ENCODE measurements at regions not wholly inside any gene's neighbourhood (a gene's known extent, or its start where the extent isn't known, plus 50 kb on each side); places are given as distances from the start of the nearest gene placed in this dataset.

DNA sequence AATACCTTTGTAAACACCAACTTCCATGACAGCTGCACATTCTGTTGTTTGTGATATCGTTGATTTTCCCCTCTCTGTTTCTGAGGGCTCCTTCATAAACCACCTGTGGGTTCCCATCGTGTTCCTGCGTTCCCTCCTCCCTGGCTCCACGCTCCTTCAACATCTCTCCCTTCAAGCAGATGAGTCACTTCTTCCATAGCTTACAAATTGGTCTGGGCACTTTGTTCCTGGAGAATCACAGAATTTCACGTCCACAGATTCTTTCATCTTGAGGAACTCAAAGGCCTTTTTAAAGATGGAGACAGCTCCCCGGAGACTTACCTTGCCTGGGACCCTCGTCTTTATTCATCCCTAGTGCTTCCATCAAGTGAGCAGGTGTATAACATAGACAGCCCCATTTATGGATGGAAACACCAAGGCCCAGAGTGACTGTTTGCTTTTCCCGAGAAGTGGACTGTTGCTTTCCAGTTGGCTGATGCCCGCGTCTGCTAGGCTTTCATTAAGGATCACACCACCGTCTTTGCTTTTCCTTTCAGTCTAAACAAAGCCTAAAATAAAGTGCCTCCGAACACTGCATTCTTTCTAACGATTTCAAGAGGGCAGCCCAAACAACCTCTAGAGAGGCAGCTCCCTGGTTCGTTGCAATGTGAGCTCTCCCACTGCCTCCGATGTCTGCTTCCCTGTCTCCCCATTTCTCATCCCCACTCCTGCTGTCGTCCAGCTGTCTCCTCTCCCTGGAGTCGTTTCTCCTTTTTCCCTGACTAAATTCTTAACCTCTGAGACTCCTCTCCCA, 146.3 kb upstream of the STX18 start:
- Histone ChIP-seq H3K36me3 (replicated peaks in 1 of 2; ENCODE audit: insufficient read depth in 1 of 2, low read depth in 2 of 2) (no peaks in the 10 kb centered on the region), H3K27ac (no peak overlapping the region), H3K4me1 (no peaks in the 10 kb centered on the region), H3K27me3 (no peaks in the 10 kb centered on the region), H3K9me3 (no peaks in the 10 kb centered on the region), H3K4me3 (no peak overlapping the region)
- DNase-seq: no peak
- 66 to 71% methylated on average over 17 of the region's 17 CpGs for WGBS, 2 donors
- TF ChIP-seq, protein P1, sequence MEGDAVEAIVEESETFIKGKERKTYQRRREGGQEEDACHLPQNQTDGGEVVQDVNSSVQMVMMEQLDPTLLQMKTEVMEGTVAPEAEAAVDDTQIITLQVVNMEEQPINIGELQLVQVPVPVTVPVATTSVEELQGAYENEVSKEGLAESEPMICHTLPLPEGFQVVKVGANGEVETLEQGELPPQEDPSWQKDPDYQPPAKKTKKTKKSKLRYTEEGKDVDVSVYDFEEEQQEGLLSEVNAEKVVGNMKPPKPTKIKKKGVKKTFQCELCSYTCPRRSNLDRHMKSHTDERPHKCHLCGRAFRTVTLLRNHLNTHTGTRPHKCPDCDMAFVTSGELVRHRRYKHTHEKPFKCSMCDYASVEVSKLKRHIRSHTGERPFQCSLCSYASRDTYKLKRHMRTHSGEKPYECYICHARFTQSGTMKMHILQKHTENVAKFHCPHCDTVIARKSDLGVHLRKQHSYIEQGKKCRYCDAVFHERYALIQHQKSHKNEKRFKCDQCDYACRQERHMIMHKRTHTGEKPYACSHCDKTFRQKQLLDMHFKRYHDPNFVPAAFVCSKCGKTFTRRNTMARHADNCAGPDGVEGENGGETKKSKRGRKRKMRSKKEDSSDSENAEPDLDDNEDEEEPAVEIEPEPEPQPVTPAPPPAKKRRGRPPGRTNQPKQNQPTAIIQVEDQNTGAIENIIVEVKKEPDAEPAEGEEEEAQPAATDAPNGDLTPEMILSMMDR (IDR thresholded peaks at IDR 0.05): no peak
- TF ChIP-seq POLR2A (IDR thresholded peaks at IDR 0.05): no peak
- no peak for ATAC-seq
- intact Hi-C loops (cut with DNase I): no loop called here

DNA sequence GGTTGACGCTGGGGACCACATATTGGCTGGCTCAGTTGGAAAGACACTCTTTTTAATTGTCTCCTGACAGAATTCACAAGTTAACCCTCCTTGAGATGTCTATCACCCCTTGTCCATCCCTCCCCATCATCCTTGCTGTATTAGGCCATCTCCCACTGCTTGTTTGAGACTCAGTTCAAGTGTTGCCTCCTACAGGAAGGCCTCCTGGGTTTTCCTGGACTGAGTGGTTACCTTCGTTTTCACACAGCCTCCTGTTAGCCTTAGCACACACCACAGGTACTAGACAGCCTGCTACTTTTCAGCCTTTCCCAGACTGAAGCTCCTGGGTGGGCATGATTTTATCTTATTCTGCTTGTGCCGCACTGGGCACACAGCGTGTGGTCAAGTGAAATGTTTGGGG, 145.3 kb upstream of the STX18 start:
- no peak for ATAC-seq
- Histone ChIP-seq H3K27ac (no peak overlapping the region), H3K27me3 (no peaks in the 10 kb centered on the region), H3K36me3 (replicated peaks in 1 of 2; ENCODE audit: insufficient read depth in 1 of 2, low read depth in 2 of 2) (no peaks in the 10 kb centered on the region), H3K9me3 (no peaks in the 10 kb centered on the region), H3K4me3 (no peak overlapping the region), H3K4me1 (no peaks in the 10 kb centered on the region)
- no peak for DNase-seq
- WGBS, 2 donors: 90 to 91% methylated on average over 4 of the region's 4 CpGs
- TF ChIP-seq, protein P1 (IDR thresholded peaks at IDR 0.05): no peak
- intact Hi-C loops (cut with DNase I): no loop called here

DNA sequence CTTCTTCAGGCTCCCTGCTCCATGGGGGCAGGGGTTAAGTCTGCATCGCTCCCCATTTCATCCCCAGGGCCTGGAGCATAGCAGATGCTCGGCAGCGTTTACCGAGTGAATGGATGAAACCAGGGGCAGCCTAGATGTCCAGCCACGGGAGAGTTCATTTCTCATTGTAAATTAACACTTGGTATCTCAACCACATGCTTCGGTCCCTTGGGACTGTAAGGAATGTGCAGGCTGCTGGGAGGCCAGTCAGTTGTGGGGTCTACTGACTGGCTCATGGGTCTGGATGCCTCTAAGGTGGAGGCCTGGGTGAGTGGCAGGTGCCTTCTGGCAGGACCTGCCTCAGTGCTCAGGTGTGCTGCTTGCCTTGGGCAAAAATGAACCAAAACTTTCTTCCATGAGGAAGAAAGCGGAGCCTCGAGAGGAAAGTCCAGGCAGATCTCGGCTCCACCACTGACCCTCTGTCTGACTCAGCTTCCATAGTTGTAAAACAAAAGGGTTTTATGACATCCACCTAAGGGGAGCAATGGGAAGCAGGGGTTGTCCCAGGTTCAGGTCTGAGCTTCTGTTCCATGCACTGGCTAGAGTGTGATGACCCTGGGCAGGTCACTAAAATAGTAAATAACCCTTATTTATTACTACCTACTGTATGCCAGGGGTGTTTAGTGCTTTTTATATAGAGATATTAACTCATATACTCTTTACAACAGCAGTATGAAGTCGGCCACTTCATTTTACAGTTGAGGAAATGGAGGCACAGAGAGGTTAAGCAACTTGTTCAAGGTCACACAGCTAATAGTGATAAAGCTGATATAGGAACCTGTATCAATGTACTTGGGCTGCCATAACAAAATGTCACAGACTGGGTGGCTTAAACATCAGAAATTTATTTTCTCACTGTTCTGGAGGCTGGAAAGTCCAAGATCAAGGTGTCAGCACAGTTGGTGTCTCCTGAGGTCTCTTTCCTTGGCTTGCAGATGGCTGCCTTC, 144.3 kb upstream of the STX18 start:
- DNase-seq (no peak), ATAC-seq (no peak)
- H3K9me3 ChIP-seq: no peaks in the 10 kb centered on the region
- intact Hi-C loops (cut with DNase I): no loop called here
- no peak overlapping the region for H3K27ac ChIP-seq
- TF ChIP-seq POLR2A (IDR thresholded peaks at IDR 0.05): no peak
- TF ChIP-seq, protein P1 (IDR thresholded peaks at IDR 0.05): no peak
- WGBS, 2 donors: 68 to 85% methylated on average over 7 to 10 of the region's 10 CpGs
- H3K4me3 ChIP-seq: no peak overlapping the region
- no peaks in the 10 kb centered on the region for H3K27me3 ChIP-seq
- H3K36me3 ChIP-seq (replicated peaks in 1 of 2; ENCODE audit: insufficient read depth in 1 of 2, low read depth in 2 of 2): no peaks in the 10 kb centered on the region
- H3K4me1 ChIP-seq: no peaks in the 10 kb centered on the region

DNA sequence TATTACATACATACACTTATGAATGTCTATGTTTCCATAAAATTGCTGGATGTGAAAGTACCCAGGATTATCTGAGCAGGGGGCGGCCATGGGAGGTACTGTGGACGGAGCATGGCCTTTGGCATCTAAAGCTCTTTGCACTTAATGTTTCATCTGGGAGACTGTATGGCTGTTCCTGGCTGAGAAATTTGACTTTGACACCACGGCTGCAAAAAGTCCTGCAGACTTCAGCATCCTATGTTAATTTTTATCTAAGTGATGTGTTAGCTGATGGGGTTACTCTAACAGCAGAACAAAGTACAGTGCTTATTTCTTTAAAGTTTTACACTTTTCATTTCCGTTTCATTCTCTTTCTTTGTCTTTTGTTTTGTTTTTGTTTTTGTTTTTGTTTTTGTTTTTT, 139.8 kb upstream of the STX18 start:
- H3K9me3 ChIP-seq: no peaks in the 10 kb centered on the region
- WGBS, 2 donors: 90 to 91% methylated on average over 4 of the region's 4 CpGs
- no peak for DNase-seq
- no peak overlapping the region for H3K4me3 ChIP-seq
- TF ChIP-seq, protein P1 (IDR thresholded peaks at IDR 0.05): no peak
- no peak for TF ChIP-seq POLR2A (IDR thresholded peaks at IDR 0.05)
- H3K36me3 ChIP-seq (replicated peaks in 1 of 2; ENCODE audit: insufficient read depth in 1 of 2, low read depth in 2 of 2): no peaks in the 10 kb centered on the region
- intact Hi-C loops (cut with DNase I): no loop called here
- no peaks in the 10 kb centered on the region for H3K27me3 ChIP-seq
- H3K27ac ChIP-seq: no peak overlapping the region
- H3K4me1 ChIP-seq: no peaks in the 10 kb centered on the region
- no peak for ATAC-seq

Measured in body of pancreas (tissue), 4 donors.